GM19467 (cell line): ENCODE measurements at regions not wholly inside any gene's neighbourhood (a gene's known extent, or its start where the extent isn't known, plus 50 kb on each side); places are given as distances from the start of the nearest gene placed in this dataset.

Source experiments
- ATAC-seq: cut with Tn5 transposase; IDR thresholded peaks from one replicate; pipeline ENCODE4 v1.9.1; 2021; ENCODE audit warnings: mild to moderate bottlenecking, moderate library complexity; ENCODE audit not compliant: unreplicated experiment

DNA sequence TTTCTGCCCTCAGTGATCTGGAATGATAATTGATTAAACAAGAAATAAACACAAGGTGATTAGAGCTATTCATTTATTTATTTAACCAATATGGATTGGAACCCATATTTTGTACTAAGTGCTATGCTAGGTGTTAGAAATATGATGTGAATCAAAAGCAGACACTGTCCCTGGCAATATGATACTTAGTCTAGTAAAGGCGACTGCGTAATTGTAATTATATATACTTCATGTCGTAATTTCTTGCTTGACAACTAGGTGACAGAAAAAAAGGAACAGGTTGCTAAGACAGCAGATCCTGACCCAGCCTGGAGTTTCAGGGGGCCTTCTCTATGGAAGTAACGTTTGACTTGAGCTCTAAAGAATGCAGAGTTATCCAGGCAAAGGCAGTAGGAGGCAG lies 236.5 kb upstream of the F9 start:
- ATAC-seq: no peak

DNA sequence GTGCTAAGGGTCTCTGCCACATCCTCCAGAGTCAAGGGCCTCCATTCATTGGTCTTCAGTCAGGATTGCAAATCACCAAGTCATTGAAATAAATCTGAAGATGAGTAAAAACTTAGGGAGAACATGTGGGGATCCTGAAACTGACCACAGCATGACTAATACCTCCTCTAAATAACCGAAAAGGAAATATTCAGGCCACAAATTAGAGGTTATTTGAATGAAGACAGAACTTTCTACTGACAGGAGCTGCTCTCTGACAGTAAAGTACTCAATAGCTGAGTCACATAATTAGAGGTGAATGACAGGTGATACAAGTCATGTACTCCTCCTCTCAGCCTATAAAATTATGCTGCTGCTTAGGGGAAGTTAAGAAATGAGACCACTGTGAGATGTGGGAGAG lies 240.2 kb upstream of the F9 start:
- no peak for ATAC-seq

DNA sequence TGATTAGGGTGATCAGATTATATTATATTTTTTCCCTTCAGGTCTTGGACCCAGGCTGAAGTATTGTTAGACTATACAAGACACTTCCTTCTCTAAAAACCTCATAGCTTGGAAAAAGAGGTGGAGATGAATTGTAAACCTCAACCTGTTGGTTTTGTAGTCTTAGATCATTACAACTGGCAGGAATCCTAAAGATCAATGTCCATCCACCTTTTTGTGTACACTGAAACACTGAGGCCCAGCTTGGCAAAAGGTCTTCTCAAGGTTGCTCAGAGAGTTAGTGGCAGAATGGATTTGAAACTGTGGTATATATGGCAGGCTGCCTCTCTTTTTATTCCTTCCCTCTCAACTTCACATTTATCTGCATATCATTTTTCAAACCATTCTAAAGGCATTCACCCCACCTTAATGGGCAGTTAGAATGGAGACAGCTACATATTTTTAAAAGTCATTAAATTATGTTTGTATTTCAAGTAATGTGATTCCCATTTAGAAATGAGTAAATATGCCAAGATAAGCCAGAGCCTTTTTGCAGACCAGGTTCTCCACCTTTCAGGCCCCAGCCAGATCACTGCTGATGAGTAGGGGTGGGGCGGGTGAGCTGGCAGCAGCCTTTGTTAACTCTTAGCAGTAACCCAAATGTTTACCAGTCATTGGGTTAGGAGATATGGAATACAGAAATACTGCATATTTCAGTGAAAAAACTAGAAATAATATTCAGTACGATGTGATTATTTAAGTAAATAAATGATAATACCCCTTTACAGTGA lies 243.2 kb upstream of the F9 start:
- ATAC-seq: no peak

DNA sequence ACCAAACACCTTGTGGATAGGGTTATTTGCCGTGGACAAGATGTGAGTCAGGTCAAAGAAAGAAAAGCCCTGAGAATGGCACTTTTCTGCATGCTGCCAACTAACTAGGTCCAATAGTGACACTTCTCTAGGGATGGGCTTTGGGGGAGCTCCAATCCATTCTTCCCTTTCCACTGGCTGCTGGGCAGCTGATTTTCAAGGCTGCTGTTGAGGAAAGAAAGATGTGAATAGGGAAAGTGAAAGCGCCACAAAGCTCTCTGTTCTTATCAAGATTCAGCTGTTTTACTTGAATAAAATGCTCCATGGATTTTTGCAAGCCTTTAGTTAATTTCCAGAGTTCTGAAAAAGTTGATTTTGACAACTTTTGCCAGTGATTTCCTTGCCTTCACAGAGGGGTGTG lies 244.2 kb upstream of the F9 start:
- ATAC-seq: no peak

DNA sequence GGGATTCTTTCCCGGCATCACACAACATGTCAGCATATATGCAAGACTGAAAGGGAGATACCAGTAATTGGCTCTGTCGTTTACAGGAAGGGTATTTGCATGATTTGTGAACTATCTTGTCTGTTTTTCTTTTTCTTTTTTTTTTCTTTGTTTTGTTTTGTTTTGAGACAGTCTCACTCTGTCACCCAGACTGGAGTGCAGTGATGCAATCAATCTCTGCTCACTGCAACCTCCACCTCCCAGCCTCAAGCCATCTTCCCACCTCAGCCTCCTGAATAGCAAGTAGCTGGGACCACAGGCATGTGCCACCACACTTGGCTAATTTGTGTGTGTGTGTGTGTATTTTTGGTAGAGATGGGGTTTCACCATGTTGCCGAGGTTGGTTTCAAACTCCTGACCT lies 262.7 kb upstream of the F9 start:
- no peak for ATAC-seq

DNA sequence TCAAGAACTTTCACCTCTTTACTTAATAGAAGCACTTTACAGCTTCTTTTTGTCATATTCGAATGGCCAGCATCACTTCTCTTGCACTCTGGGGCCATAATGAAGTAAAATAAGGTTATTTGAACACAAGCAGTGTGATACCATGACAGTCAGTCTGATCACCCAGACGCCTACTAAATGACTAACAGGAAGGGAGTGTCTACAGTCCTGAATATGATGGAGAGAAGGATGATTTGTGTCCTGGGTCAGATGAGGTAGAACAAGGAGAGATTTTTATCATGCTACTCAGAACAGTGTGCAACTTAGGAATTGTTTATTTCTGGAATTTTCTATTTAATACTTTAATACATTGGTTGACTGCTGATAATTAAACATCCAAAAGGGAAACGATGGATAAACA lies 284.2 kb upstream of the F9 start:
- no peak for ATAC-seq

DNA sequence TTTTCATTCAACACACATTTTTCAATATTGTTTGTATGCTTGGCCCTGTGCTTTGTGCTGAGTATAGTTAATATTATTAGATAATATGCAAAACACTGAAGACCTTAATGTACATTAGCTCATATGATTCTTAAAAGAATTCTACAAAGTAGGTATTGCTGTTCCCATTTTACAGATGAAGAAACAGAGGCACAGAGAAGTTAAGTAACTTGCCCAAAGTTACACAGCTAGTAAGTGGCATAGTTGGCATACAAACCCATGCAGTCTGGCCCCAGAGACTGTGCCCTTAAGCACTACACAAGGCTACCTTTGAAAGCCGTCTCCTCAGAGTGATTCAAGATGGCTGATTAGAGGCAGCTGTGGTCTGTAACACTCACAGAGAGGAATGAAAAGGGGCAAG lies 293.4 kb upstream of the F9 start:
- no peak for ATAC-seq

DNA sequence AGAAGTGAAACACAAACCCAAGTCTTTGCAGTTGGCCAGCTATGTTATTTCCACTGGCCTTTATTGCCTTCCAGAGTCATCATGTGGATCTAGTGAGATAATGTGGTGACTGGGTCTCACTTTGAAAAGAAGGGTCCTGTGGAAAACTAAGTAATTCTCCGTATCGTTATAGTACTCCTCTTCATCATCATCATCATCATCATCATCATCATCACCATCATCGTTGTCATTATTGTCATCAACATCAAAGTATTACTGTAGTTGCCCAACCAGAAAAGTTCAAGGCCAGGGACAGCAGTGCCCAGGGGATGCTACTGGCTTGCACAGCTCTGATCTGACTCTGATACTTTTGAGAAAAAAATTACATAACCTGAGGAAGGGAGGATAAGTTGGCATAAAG lies 295.6 kb upstream of the F9 start:
- no peak for ATAC-seq

DNA sequence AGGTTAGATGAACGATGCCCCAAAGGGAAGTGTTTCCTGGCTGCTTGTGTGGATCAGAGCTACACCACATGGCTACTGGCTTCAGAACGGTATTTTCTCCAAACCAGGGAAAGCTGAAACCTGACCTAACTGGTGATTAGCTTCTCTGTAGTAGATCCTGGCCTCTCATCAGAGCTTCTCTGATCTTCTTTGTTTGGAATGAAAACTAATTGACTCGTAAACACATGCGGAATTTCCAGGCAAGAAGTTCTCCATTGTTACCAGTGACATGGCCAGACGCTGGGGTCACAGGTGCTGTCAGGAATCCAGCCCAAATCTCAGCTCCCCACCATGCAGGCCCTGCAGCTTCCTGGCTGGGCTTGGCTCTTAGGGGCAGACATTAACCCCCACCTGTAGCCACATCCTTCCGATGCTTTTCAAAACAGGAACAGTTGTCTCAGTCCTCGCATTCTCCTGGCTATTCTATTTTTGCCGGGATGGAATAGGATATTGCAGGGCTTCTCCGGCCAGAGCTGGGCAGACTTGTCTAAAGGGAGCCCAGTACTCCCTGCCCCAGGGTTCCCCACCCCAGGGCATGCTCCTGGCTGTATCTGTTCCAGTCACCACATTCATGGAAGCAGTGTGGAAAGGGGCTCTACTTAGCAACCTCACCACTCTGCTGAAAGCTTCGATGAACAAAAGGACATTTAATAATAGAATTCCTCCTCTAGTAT lies 305.4 kb upstream of the F9 start:
- ATAC-seq: no peak

DNA sequence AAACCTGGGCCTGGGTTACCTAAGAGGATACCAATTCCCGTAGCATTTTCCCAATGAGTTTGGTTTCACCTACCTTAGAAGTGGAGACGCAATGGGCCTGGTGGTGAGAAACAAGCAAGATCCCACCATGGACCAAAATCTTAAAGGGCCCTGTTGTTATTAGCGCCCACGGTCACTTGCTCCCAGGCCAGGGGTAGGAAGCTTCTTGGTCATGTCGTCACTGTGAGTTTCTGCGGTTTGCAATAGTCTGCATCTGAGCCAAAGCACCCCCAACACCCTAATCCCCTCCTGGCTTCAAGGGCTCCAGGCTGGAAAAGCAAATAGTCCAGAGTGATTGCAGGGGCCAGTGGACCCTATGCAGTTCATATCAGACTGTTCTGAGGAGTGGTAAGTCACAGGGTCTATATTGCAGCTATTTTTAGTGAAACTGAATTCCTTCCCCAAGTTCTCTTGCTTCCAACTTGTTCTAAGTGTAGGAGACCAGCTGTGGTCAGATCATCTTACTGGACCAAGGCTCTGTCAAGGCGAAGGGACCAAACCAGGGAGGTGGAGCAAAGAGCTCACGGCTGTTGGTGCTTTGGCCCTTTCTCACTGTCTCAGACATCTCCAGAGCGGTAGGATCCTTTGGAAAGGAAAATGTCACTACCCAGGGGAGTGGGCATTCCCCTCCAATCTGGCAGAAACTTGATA lies 307.9 kb upstream of the F9 start:
- no peak for ATAC-seq

DNA sequence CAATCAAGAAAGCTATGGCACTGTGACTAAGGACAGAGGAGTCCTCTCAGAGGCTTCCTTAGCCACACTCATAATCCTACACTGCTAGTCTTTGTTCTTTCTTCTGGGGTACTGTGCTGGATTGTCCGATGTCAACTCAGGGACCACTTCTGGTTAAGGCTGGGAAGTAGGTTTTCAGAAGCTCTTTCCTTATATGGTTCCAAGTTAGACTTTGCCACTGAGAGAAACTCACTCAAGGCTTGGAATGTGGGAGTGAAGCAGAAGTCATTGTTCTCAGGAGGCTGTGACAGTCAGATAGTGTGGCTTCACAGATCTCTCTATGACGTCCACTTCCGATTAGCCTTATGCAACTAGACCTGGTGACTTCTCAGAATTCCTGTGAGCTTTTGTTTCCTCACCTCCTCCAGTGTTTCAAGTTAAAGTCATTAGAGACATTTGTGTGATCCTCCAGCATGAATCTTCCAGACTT lies 317.3 kb upstream of the F9 start:
- no peak for ATAC-seq

DNA sequence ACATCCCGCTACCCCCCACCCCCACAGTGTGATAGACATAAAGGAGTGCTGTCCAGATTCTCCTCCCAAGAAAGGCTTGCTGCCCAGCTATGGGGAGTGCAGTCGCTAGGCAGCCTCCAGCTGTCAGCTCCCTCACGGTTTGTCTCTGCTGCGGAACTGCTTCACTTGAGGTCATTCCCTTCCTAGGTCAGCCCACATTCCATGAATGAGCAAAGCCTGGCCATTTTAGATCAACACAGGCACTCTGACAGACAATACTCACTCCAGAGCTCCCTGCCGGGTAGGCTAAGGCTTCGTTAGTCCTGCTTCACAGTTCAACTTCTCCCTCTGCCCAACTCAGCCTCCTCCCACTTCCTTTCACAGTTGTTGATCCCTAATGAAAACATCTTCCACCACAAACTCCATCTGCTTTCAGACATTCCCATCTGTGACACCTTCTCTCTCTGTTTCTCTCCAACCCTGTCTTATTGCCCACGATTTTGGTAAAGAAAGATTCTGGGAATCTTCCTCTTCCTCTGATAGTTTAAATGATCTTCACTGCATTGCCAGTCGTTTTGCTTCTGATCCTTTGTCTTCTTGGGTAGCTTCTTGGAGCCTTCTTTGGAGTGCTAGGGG lies 318.9 kb upstream of the F9 start:
- no peak for ATAC-seq

DNA sequence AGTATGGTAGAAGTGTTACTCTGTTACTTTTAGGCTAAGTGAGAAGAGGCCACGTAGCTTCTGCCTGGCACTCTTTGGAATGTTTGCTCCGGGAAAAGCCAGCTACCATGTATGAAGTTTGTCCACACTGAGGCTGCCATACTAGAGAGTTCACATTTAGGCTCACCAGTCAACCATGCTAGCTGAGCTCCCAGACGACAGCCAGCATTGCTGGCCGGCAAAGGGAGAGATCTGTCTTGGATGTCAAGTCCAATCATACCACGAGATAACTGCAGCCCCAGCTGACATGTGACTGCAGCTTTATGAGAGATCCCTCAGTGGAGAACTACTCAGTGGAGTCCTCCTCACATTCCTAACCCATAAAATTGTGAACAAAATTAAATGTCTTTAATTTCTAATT lies 321.2 kb upstream of the F9 start:
- ATAC-seq: no peak

DNA sequence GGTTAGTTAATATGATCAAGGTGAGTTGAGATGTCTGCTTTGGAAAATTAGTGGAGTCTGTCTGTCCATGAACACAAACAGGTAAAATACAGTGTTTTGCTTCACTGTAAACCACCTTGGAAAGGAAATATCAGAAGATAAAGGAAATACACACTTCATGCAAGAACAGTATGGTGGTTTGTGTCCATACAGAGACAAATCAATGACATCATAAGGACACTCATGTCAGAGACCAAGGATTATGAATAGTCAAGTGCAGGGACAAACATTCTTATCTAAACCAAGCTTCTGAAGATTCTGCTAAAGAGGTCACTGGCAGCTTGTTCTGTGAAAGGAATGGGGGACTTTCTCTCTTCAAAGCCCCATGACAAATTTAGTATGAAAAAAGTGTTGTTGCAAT lies 322.9 kb upstream of the F9 start:
- ATAC-seq: no peak

DNA sequence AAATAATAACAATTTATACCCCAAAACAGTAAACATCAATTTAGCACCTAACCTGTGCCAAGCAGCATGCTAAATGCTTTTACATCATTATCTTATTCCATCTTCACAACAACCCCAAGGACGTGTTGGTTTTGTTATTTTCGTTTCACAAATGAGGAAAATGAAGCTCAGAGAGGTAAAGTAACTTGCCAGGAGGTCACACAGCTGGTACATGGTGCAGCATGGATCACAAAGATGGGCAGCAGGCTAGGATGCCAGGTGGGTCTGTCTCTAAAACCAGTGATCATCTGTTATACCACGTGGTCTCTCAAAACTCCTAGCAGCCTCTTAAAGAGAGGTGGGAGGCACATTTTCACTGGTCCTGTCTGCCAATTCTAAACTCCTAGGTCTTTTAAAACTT lies 323.6 kb upstream of the F9 start:
- ATAC-seq: no peak

DNA sequence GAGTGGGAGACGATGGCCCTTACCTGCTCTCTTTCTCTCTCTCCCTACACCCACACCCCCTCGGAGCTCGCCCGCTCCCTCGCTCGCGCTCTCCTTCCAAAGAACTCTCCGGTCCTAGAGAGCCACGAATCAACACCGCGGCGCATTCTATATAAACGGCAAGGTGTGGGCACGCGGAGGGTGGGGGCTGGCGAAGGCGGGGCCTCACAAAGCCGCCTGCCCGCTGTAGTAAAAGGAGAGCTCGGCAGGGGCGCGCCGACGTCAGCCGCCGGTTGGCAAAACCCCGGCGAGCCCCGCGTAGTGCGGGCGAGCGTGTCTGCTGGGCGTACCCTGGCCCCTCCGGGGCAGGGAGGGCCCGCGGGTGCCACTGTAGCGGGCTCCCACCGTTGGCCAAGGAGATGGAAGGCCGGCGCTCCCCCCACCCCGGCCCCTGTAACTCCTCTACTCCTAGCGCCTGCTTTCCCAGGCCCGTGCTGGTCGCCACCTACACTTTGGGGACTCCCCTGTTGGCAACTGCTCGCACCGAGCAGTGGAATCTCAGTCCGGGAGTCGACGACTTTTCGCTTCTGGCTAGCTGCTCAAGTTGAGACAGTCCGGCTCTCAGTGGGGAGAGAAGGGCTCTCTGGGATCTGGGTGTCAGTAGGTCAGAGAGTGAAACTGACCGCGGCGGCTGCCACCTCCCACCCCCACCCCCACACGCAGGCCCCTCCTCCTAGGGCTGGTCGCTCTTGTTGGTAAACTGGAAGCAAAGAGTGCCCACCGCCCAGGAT lies 325.5 kb upstream of the F9 start:
- ATAC-seq: no peak

DNA sequence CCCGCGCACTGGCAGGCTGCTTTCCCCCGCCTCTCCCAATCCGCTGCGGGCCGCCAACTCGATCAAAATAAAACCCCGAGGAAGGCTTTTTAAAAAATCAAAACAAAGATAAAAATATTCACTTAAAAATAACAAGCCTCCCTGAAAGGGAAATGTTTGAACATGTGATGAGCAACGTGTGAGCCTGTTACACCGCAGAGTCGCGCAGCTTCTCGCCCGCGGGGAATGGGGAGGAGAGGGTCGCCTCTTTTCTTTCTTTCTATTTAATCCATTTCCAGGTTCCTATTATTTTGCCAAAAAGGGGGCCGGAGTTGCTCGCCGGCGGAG lies 326.0 kb upstream of the F9 start:
- no peak for ATAC-seq

DNA sequence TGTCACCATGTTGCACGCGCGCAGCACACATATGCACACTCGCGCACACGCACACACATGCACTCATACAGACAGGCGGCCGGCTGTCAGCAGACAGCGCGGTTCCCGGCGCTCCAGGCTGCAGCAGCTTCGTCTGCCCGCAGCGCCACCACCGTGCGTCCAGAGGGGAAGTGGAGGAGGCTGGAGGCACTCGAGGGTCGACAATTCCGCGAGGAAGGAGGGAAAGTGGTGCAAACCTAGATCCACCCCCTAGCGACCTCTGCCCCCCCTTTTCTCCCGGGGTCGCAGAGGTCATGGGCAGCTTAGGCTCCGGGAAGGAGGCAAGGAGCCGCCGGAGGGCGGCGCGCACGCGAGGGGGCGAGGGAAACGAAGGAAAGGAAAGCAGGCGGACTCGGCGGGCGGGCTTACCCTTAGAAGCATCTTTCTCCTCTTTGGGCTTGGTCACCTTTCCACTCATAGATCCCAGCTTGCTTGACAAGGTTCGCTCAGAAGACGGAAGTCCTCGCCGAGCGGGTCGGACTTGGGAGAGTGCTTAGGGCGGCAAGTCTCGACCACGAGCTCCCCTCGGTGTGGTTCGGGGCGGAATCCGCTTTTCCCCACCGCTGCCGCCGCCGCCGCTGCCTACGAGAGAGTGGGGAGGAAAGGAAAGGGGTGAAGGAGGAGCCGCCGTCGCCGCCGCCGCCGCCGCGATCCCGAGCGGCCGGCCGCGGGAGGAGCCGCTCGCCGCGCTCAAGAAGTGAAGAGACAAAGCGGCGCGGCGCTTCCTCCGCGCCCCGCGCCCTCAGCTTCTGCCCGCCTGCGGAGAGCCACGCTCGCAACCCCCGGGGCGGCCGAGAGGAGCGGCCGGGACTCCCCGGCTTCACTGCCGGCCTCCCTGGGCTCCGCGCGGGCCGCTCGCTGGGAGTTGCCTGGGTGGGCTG lies 326.6 kb upstream of the F9 start:
- ATAC-seq: no peak

DNA sequence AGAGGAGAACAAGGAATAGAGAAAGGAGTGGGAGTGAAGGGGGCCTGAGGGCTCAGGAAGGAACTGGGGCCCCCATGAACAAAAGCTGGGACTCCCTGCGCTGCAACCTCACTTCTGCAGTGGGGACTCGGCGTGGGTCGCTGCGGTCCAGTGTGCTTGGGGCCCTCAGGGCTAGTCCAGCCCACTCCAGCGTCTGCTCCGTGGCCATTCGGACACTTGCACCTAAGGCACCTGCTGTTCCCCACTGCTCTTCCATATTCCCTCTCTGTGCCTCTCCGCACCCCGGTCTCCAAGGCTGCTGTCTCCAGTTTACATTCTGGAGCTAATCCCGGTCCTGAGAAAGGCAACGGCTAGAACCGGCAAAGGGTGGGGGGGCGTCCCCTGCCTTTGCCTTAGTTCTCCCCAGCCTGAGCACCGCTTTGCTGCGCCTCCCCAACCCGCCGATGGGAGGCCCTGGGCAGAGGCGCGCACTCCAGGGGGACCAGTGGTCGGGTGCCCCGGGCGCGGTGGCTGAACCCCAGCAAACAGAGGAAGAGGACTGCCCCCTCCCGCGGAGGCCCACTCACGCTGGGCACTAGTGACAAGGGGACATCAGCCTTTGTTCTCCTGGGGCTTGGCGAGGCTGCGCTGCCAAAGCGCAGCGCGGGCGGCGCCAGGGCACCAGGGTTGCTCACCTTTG lies 327.7 kb upstream of the F9 start:
- no peak for ATAC-seq
